ENCODE measurements at regions not wholly inside any gene's neighbourhood (a gene's known extent, or its start where the extent isn't known, plus 50 kb on each side); places are given as distances from the start of the nearest gene placed in this dataset.
A peak's percentile ranks its signal among the peaks of the same experiment; 100 is the strongest.

DNA sequence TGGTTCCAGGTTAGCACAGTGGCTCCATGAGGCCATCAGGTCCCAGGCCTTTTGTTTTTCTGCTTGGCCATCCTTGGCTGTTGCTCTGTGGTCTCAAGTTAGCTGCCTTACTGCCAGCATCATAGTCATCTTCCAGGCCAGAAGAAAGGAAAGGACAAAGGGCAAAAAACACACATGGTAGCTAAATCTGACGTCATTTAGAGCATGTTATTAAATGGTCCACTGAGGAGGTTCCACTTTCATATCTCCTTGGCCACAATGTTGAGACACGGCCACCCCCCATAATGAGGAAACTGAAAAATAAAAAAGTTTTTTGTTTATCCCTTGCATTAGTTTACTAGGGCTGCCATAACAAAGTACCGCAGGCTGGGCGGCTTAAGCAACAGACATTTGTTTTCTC is 106.4 kb upstream of the NIPBL start:
- Histone ChIP-seq H3K4me3 (ENCODE audit: insufficient read depth in 1 of 2, low read depth in 1 of 2, low read length in 2 of 2) (no peak overlapping the region), H2AFZ (ENCODE audit: low read depth, low read length) (no peak overlapping the region), H3K4ac (ENCODE audit: low read depth in 1 of 2, low read length in 2 of 2) (peak overlapping the region in 1 of 2 experiments; percentile 24)

DNA sequence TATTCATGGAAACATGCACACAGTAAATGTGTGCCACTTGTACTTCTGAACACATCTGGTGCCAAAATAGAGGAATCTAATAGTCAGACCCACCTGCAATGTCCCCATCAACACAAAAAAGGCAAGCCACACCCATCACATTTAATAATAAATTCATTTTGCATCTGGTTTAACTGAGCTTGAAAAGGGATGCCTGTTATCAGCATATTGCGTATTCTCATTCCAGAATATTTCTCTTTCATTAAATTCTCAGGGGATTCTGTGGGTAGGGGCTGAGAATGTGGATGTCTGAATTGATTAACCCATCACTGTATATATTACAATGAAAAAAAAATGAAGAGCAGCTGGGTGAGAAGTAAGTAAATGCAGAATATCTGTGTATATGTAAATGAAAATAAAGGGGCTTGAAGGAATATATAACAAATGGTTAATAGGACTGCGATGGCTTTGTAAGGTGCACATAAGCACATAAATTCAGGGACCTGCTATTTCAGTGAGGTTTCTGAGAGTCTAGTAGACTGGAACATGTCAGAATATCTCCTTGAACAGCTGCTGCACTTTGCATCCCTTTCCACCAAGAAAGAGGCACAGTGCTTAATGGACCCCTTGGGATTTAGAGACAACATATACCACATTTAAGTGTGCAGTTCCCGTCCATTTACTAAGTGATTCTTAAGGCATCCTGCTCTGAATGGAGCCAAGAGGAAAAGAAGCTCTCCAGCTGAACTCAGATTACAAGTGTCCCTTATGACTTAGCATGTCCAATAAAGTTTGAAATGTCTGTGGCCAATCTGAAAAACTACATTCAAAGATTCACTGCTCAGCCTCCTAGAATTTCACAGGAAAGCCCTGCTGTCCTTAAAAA is 104.1 kb upstream of the NIPBL start:
- Histone ChIP-seq H4K8ac (ENCODE audit: low read length) (no peak overlapping the region), H3K36me3 (ENCODE audit: control insufficient read depth in 1 of 2, insufficient read depth in 2 of 2, low read depth in 1 of 2, low read length in 2 of 2) (no peaks in the 10 kb centered on the region), H3K18ac (ENCODE audit: low read depth in 1 of 2, low read length in 2 of 2) (no peak overlapping the region), H3K27ac (ENCODE audit: low read length, poor library complexity, severe bottlenecking) (no peak overlapping the region), H2BK15ac (ENCODE audit: low read depth, poor library complexity, severe bottlenecking) (no peak overlapping the region), H2AK5ac (ENCODE audit: low read length, severe bottlenecking) (no peak overlapping the region), H3K4me1 (ENCODE audit: control insufficient read depth, insufficient read depth, low read depth, low read length) (no peaks in the 10 kb centered on the region), H3K4ac (ENCODE audit: low read depth in 1 of 2, low read length in 2 of 2) (no peak overlapping the region), H3K9ac (ENCODE audit: low read length) (no peak overlapping the region), H2BK12ac (ENCODE audit: low read length in 2 of 2) (no peak overlapping the region), H3K27me3 (ENCODE audit: control insufficient read depth in 1 of 2, insufficient read depth in 1 of 2, low read length in 2 of 2) (peaks cover 8 to 12% of the 10 kb centered on the region in 2 experiments), H3K23ac (ENCODE audit: low read length in 2 of 2) (no peak overlapping the region), H3K4me2 (ENCODE audit: low read length, poor library complexity, severe bottlenecking) (no peak overlapping the region), H3K14ac (ENCODE audit: low read length in 2 of 2) (no peak overlapping the region), H2AFZ (ENCODE audit: low read depth, low read length) (no peak overlapping the region), H4K91ac (ENCODE audit: low read length) (no peak overlapping the region), H3K4me3 (ENCODE audit: insufficient read depth in 1 of 2, low read depth in 1 of 2, low read length in 2 of 2) (no peak overlapping the region), H3K9me3 (ENCODE audit: control insufficient read depth, low read length) (no peaks in the 10 kb centered on the region), H2BK120ac (ENCODE audit: low read depth, low read length) (no peak overlapping the region), H3K79me1 (replicated peaks; ENCODE audit: low read length, poor library complexity, severe bottlenecking) (no peaks in the 10 kb centered on the region), H2BK5ac (ENCODE audit: low read depth, low read length, poor library complexity, severe bottlenecking) (no peak overlapping the region)
- 38% methylated on average over 2 of the region's 3 CpGs for WGBS
- no peak for DNase-seq

More for the DNA sequence above, 106.4 kb upstream of the NIPBL start:
- Histone ChIP-seq H3K36me3 (ENCODE audit: control insufficient read depth in 1 of 2, insufficient read depth in 2 of 2, low read depth in 1 of 2, low read length in 2 of 2) (no peaks in the 10 kb centered on the region), H3K79me1 (replicated peaks; ENCODE audit: low read length, poor library complexity, severe bottlenecking) (no peaks in the 10 kb centered on the region), H3K4me2 (ENCODE audit: low read length, poor library complexity, severe bottlenecking) (no peak overlapping the region), H2BK120ac (ENCODE audit: low read depth, low read length) (no peak overlapping the region), H3K14ac (ENCODE audit: low read length in 2 of 2) (no peak overlapping the region), H2BK15ac (ENCODE audit: low read depth, poor library complexity, severe bottlenecking) (no peak overlapping the region), H3K18ac (ENCODE audit: low read depth in 1 of 2, low read length in 2 of 2) (no peak overlapping the region), H3K27ac (ENCODE audit: low read length, poor library complexity, severe bottlenecking) (no peak overlapping the region), H2BK5ac (ENCODE audit: low read depth, low read length, poor library complexity, severe bottlenecking) (no peak overlapping the region), H2AK5ac (ENCODE audit: low read length, severe bottlenecking) (no peak overlapping the region), H3K23ac (ENCODE audit: low read length in 2 of 2) (no peak overlapping the region), H4K91ac (ENCODE audit: low read length) (no peak overlapping the region), H3K4me1 (ENCODE audit: control insufficient read depth, insufficient read depth, low read depth, low read length) (no peaks in the 10 kb centered on the region), H3K9ac (ENCODE audit: low read length) (no peak overlapping the region), H3K27me3 (ENCODE audit: control insufficient read depth in 1 of 2, insufficient read depth in 1 of 2, low read length in 2 of 2) (peaks cover 8 to 15% of the 10 kb centered on the region in 2 experiments), H3K9me3 (ENCODE audit: control insufficient read depth, low read length) (peaks cover 5% of the 10 kb centered on the region), H2BK12ac (ENCODE audit: low read length in 2 of 2) (no peak overlapping the region), H4K8ac (ENCODE audit: low read length) (no peak overlapping the region)
- WGBS = 96% methylated on average over 3 of the region's 4 CpGs
- DNase-seq = no peak

DNA sequence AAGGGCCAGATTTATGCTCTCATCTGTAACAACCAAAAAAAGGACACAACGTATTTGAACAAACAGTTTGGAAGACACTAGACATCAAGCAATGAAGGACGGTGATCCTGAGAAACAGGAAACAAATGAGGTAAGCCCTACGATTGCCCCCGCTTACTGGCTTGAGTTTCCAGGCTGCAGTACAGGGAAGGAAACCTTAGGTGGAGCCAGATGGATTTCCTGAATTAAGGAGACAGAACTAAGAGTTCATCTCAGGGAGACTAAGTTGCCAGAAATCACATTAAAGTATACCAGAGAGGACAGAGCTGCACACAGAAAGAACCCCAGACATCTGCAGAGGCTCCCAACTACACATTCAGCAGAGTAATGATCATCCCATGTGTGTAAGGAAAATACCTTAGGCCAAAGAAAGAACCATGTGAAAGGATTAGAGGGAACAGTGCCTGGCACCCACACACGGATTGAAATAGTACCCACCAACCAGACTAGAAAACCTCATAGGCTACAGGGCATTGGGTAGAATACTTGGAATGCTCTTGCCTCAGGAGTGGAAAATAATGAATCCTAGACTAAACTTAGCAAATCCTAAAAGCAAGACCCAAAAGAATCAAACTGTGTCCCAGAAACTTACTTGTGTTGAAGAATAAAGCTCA is 99.3 kb upstream of the NIPBL start:
- Histone ChIP-seq H2BK15ac (ENCODE audit: low read depth, poor library complexity, severe bottlenecking) (no peak overlapping the region), H2BK12ac (ENCODE audit: low read length in 2 of 2) (no peak overlapping the region), H3K4me2 (ENCODE audit: low read length, poor library complexity, severe bottlenecking) (no peak overlapping the region), H3K27me3 (ENCODE audit: control insufficient read depth in 1 of 2, insufficient read depth in 1 of 2, low read length in 2 of 2) (peaks cover 4 to 12% of the 10 kb centered on the region in 2 experiments), H3K23ac (ENCODE audit: low read length in 2 of 2) (no peak overlapping the region), H3K9me3 (ENCODE audit: control insufficient read depth, low read length) (peaks cover 8% of the 10 kb centered on the region), H3K27ac (ENCODE audit: low read length, poor library complexity, severe bottlenecking) (no peak overlapping the region), H2AK5ac (ENCODE audit: low read length, severe bottlenecking) (no peak overlapping the region), H2AFZ (ENCODE audit: low read depth, low read length) (no peak overlapping the region), H3K9ac (ENCODE audit: low read length) (no peak overlapping the region), H3K79me1 (replicated peaks; ENCODE audit: low read length, poor library complexity, severe bottlenecking) (no peaks in the 10 kb centered on the region), H4K91ac (ENCODE audit: low read length) (no peak overlapping the region), H3K36me3 (ENCODE audit: control insufficient read depth in 1 of 2, insufficient read depth in 2 of 2, low read depth in 1 of 2, low read length in 2 of 2) (no peaks in the 10 kb centered on the region), H4K8ac (ENCODE audit: low read length) (no peak overlapping the region), H3K4me3 (ENCODE audit: insufficient read depth in 1 of 2, low read depth in 1 of 2, low read length in 2 of 2) (no peak overlapping the region), H3K14ac (ENCODE audit: low read length in 2 of 2) (no peak overlapping the region), H3K4ac (ENCODE audit: low read depth in 1 of 2, low read length in 2 of 2) (no peak overlapping the region), H3K4me1 (ENCODE audit: control insufficient read depth, insufficient read depth, low read depth, low read length) (no peaks in the 10 kb centered on the region), H2BK5ac (ENCODE audit: low read depth, low read length, poor library complexity, severe bottlenecking) (no peak overlapping the region), H2BK120ac (ENCODE audit: low read depth, low read length) (no peak overlapping the region), H3K18ac (ENCODE audit: low read depth in 1 of 2, low read length in 2 of 2) (no peak overlapping the region)
- DNase-seq = peak; percentile 41
- 41% methylated on average over 5 of the region's 5 CpGs for WGBS

DNA sequence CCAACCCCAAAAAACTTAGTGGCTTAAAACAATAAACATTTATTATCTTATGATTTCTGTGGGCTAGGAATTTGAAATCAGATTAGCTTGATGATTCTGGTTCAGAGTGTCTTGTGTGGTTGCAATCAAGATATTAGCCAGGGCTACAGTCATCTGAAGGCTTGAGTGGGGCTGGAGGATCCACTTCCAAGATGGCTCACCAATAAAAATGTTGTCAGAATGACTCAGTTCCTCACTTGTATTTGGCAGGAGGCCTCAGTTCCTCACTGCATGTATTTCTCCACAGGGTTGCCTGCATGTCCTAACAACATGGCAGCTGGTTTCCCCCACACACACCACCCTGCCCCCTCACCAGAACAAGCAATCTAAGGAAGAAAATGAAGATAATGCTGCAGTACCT is 98.2 kb upstream of the NIPBL start:
- Histone ChIP-seq H3K18ac (ENCODE audit: low read depth in 1 of 2, low read length in 2 of 2) (no peak overlapping the region), H3K4me2 (ENCODE audit: low read length, poor library complexity, severe bottlenecking) (no peak overlapping the region), H3K79me1 (replicated peaks; ENCODE audit: low read length, poor library complexity, severe bottlenecking) (no peaks in the 10 kb centered on the region), H2BK12ac (ENCODE audit: low read length in 2 of 2) (no peak overlapping the region), H3K4me1 (ENCODE audit: control insufficient read depth, insufficient read depth, low read depth, low read length) (no peaks in the 10 kb centered on the region), H3K27ac (ENCODE audit: low read length, poor library complexity, severe bottlenecking) (no peak overlapping the region), H2AFZ (ENCODE audit: low read depth, low read length) (no peak overlapping the region), H3K4me3 (ENCODE audit: insufficient read depth in 1 of 2, low read depth in 1 of 2, low read length in 2 of 2) (no peak overlapping the region), H3K27me3 (ENCODE audit: control insufficient read depth in 1 of 2, insufficient read depth in 1 of 2, low read length in 2 of 2) (peaks cover 3 to 4% of the 10 kb centered on the region in 2 experiments), H2AK5ac (ENCODE audit: low read length, severe bottlenecking) (no peak overlapping the region), H2BK5ac (ENCODE audit: low read depth, low read length, poor library complexity, severe bottlenecking) (no peak overlapping the region), H3K9ac (ENCODE audit: low read length) (no peak overlapping the region), H3K36me3 (ENCODE audit: control insufficient read depth in 1 of 2, insufficient read depth in 2 of 2, low read depth in 1 of 2, low read length in 2 of 2) (no peaks in the 10 kb centered on the region), H3K14ac (ENCODE audit: low read length in 2 of 2) (no peak overlapping the region), H3K4ac (ENCODE audit: low read depth in 1 of 2, low read length in 2 of 2) (no peak overlapping the region), H2BK15ac (ENCODE audit: low read depth, poor library complexity, severe bottlenecking) (no peak overlapping the region), H3K9me3 (ENCODE audit: control insufficient read depth, low read length) (peaks cover 8% of the 10 kb centered on the region), H2BK120ac (ENCODE audit: low read depth, low read length) (no peak overlapping the region), H4K91ac (ENCODE audit: low read length) (no peak overlapping the region), H4K8ac (ENCODE audit: low read length) (no peak overlapping the region), H3K23ac (ENCODE audit: low read length in 2 of 2) (no peak overlapping the region)
- no peak for DNase-seq
